NCI-H1417 (cell line): ENCODE measurements at regions not wholly inside any gene's neighbourhood (a gene's known extent, or its start where the extent isn't known, plus 50 kb on each side); places are given as distances from the start of the nearest gene placed in this dataset.
"Not testable (repeated sequence)": the region's sequence is repeated elsewhere in the genome, so short reads cannot be mapped to it uniquely, and the experiment has no call there.

Experiments
- DNase-seq, 3 experiments: peaks; one replicate each; lab custom pipeline; 2025; lab: John Stamatoyannopoulos, UW

DNA sequence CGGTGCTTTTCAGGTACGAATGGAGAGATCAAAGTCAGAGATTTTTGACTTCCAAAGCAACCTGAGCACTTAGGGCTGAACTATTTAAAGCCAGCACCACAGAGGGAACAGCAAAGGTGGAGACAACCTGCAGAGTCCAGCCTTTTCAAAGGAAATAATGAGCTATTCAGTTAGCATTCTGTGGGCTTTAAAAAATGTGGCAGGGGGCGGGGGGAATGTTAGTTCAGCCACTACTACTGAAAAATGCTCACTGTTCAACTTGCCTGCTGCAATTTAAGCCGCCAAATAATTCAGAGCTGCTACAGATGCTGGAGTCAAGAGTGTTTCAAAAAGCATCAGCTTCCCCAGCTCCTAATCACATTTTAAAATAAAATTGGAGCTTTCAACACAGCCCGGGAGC, 473.3 kb upstream of the PLXNA2 start:
- no peak for DNase-seq

DNA sequence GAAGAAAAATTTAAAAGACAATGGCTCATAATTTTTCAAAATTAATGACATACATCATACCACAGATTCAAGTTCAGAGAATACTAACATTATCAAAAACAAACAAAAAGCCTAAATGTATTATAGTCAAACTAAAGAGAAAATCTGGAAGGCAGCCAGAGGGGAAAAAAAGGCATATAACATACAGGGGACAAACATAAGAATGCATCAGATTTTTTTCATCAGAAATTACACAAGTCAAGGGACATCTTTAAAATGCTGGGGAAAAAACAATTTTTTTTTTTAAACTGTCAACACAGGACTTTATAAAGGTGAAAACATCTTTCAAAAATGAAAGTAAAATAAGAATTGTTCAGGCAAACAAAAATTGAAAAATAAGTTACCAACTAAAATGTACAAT, 478.4 kb upstream of the PLXNA2 start:
- no peak for DNase-seq

DNA sequence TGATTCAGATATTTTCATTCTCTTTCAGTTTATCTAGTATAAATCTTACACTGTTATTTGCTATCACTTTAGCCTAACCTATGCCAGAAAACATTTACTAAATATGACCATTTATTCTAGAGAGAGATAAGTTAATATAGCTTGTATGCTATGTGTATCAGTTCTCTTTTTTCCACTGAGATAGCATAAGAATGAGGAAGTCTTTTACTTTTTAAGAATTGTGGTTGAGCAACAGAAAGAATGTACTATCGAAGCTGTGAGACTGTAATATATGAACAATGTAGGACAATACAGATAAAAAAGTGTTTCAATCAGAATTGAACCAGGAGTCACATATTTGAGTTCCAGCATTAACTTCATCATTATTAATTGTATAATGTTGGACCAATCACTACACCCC, 479.9 kb upstream of the PLXNA2 start:
- DNase-seq, result no peak

DNA sequence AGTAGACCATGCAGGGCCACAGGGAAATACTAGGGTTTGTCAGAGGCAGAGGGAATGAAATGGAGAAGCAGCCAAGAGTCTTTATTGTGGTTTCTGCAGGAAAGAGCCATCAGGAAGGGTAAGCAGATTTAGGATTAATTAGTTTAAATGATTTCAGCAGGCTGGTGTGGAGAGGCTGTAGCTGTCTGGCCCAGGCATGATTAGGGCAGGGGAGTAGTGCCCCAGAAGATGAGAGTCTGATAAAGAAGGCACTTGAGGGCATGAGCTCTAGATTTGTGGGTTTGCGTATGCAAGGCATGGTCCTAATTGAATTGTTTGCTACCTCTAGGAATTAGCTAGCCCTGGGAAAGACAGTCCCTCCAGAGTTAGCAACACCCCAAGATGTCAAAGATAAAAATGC, 484.6 kb upstream of the PLXNA2 start:
- no peak for DNase-seq

DNA sequence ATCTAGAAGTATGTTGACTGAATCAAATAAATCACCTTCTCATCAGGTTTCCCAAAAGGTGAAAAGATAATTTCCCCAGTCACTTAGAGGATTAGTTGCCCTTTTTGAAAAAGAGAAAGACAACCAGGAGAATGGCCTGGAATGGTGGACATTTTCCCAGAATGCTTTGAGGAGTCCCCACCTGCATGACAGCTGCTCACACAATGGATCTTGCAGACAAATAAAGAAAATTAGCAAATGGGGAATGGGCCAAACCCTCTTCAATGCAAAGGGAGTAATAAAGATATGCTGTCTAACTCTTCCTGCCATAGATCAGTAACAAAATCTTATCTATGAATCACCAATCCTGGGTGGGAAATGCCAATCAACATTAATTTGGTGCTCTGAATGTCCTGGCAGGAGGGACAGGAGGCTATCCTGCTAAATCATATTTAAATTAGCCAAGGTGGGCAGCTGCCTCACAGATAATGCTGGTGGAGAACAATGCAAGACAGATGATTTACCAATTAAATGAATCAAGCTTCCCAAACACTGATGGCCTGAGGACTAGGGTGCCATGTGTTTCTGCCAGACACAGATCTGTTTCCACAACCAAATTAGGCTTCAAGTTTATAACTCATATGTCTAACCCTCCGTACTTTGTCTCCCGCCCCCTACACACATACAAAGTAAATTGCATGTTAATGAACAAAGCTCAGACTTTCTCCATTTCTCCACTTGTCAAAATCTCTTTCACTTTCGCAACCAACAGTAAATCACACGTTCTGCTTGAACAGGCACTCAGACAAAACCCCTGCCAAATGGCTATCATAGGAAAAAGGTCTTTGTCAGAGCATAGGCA, 488.0 kb upstream of the PLXNA2 start:
- peak; percentile 36 to 75 (median 46) for DNase-seq

DNA sequence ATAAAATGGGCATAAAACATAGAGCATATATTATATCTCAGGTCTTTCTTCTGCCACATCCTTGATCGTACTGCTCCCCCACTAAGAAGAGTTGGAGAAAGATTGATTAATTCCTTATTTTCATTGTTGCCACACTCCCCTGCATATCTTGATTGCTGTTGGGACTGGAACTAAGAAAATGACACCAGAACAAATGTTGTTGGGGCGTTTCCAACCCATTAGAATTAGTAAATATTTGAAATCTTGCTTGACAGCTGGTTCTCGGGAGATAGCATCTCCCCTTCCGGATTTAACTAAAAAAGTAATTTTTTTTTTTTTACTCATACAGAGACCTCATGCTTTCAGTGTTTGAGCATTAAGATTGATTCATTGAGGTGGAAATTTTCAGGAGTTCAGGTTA, 493.0 kb upstream of the PLXNA2 start:
- no peak for DNase-seq

DNA sequence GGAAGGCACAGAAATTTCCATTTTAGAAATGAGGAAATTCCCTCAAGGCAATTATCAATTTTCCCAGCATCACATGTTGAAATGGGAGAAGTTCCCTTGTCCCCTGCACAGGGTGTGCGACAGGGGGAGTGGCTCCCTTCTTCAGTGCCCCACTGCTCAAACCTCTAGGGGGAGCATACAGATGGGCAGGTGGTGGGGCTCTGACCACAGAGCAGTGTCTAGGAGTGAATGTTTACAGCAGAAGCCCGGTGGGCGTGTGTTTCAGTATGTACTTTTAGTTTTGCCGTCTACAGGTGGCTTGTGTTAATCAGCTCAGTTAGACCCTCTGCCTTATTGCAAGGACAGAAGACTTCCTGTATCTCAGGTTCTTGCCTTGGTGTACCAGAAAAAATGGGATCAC, 493.7 kb upstream of the PLXNA2 start:
- DNase-seq, result no peak

DNA sequence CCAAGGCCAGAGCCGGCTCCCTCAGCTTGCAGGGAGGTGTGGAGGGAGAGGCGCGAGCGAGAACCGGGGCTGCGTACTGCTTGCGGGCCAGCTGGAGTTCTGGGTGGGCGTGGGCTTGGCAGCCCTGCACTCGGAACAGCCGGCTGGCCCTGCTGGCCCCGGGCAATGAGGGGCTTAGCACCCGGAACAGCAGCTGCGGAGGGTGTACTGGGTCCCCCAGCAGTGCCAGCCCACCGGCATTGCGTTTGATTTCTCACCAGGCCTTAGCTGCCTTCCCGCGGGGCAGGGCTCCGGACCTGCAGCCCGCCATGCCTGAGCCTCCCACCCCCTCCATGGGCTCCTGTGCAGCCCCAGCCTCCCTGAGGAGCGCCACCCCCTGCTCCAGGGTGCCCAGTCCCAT, 495.5 kb upstream of the PLXNA2 start:
- DNase-seq, result not testable (repeated sequence)

DNA sequence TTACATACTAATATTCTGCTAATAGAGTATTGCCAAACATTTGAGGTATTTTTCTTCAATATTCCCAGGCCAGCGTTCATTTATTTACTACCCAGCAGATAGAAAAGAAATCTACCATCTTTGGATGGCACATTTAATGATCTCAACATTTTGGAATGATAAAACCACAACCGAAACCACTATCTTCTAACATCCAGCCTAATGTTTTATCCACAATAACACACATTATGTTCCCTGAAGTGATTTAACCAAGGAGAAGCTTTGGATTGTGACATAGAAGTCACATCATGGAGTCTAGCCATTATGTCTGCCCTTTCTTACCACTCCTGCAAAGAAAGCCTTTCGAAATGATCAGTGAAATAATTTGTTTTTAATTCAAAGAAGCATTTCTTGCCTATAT, 497.1 kb upstream of the PLXNA2 start:
- DNase-seq, result no peak

DNA sequence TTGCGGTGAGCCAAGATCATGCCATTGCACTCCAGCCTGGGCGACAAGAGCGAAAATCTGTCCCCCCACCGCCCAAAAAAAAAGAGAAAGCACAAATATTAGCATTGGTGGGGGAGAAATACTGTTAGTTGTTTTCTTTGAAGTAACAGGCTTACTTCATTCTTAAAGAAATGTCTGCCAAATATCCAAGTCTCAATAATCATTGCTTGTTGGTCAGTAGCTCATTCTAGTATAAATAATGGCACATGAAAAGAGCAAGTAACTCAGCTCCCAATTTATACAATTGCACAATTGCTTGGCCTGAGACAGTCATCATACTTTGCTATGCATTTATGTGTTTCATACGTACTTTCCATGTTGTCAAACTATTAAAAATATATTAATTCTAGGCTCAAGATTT, 499.2 kb upstream of the PLXNA2 start:
- no peak for DNase-seq

DNA sequence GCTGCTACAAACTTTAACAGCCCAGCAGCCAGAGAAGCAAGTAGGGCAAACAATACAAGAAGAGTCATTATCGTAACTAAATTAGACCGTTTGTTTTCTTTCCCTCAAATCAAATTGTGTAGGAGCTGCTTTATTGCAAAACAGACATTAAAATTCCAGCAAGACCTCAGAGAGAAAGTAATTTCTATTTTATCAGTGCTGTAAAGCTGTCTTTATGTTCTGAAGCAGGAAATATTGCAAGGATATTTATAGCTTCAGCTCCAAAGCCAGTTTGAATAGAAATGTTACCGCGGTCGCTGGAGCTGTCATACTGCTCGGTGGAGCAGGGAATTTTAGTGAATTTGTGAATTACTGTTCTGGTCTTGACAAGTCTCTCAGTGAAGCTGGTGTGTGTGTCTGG, 503.8 kb upstream of the PLXNA2 start:
- DNase-seq, result peak in 2 of 3 experiments; percentile 1 to 34

DNA sequence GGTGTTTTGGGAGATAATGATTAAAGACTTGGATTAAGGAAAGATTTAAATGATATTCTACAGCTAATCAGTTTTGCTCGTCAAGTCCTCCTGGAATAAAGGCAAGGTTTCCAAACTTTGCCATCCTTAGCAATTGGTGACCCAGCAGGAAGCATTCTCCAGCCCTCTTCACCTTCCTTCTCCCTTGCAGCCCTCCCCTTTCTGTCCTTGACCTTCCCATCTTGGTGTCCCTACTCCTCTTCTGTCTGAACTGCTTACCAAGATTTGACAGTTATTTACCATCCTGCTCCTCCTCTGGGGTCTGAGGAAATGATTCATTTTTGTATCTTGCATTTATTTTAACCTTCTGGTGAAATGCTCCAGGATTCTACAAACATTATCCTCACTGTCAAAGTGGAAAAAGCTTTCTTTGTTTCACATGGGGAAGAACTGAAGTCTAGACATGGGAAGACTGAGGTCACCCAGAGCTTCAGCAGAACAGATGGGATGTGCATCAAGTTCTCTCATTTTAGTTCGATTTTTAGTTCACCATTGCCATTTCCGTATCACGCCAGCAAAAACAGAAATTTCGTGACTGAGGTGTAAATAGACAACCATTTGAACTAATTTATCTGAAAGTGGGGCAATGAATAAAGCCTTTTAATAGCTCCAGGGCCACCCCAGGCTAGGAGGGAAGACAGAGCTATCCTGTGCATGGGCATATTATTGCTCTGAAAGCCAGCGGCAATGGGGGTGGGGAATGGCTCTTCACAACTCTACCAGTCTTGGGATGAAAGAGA, 504.4 kb upstream of the PLXNA2 start:
- DNase-seq, result no peak

DNA sequence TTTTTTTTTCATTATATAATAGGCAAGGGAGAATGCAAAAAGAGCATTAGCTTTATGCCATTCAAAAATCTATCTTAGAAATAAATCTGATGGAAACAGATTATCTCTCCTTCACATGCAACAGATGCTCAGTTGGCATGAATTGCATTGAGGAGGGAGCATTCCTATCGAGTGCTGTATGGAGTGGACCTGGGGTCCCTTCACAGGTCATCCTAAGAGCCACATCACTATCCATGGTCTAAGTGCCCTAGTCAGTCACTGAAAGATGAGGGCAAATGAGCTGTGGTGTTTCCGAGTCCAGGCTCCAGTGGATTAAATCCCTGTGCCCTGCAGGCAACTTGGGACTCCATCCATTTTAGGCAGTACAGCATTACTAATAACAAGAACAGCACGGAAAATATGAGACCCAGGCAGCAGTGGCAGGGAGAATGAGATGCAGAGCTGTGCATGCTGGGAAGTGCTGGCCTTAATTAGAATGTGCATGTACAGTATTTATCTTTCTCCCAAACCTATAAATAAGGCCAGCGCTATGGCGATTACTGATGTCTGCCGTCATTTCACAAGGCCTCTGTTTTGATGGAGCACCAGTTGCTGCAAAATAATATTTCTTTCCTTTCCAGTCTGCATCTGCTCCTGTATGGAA, 512.3 kb upstream of the PLXNA2 start:
- peak in 2 of 3 experiments; percentile 7 to 30 for DNase-seq

DNA sequence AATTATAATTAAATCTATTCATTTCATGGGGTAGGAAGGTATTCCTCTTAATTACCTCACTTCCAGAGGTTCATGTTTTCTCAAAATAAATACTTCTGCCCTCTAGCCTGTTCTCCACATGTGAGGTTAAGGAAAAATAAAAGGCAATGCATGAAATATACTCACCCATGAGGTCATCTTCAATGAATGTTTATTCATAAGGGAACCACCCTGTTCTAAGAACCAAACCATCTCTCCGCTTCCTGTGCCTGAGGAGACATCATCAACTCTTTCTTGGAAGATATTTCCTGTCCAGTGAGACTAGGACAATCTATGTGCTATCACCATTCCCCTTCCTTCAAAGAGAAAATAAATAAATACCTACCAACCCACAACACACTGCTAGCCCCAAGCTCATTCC, 513.7 kb upstream of the PLXNA2 start:
- no peak for DNase-seq

DNA sequence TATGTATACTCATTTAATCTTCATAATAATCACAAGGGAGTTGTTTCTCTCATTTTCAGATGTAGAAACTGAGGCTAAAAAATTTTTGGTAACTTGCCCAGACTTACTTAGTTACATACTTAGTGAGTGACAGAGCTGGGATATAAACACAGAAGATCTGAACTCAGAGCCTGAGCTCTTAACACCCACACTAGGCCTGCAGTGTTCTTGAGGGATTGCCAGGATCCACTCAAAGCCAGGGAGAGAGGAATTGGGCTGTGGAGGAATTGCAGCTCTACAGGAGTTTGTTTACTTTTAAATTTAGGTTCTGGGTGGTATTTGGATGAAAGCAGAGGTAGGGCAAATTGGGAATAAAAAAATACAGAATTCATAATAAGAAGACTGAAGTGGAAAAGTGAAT, 515.1 kb upstream of the PLXNA2 start:
- DNase-seq, result no peak

DNA sequence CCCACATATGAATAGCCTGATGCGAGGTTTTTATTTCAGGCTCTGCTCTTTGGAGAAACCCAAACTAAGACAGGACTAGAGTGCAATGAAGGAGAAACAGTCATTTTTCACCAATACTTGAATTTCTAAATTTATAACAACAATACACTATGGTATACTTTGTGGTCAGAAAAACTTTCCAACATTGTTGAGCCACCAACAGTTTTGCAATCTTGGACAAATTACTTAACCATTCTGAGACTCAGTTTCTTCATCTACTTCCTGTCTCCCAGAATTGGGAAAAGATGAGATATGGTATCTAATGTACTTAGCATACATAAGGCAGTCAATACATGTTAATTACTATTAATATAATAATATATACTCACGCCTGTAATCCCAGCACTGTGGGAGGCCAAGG, 519.8 kb upstream of the PLXNA2 start:
- no peak for DNase-seq

DNA sequence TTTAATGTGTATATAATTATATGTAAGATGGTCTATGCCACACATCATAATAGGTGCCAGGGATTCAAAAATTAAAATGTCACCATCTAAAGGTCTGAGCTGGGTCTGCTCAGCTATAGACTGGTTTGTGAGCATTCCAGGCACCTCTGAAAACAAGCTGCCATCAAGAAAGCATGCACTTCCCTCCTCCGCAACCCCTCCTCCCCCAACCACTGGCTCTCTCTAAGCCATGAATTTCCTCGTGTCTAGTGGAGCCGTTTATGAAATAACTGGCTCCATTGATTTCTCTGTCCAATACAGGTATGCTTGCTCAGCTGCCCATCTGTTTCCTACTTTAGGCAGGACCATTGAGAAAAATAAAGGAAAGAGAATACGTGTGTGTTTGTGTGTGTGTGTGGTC, 522.6 kb upstream of the PLXNA2 start:
- DNase-seq, result peak in 2 of 3 experiments; percentile 38 to 74

DNA sequence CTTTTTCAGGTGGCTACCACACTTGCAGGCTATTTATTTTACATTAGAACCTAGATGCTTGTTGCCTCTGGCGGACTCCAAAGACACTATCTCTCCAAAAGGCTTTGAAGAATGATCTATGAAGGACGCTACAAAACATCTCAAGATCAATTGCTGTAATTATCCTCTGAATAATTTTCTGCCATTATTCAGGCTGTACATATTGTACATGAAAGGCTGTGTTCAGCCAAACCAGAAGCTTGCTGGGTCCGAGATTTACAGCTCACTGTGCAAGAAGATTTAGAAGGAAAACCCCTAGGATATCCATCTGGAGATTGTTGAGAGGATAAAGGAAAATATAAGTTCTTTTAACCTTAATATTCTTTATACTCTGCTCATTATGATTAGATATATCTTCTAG, 523.6 kb upstream of the PLXNA2 start:
- peak in 2 of 3 experiments; percentile 35 to 77 for DNase-seq

DNA sequence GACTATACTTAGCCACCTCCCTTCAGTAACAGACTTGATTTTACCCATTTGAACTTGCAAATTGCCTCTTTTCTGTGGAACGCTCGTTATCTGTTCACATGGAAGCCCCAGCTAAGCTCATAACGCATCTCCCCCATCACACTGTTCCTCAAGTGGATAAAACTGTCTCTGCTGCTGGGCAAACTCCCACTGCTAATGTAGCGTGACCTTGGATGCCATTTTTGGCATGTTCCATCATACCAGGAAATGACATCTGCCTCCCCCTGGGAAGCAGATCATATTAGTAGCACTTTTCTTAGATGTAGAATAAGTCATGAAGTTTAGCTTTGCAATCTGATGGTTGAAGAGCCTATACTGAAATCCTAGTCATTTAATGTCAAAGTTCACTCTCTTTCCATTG, 528.7 kb upstream of the PLXNA2 start:
- peak in 2 of 3 experiments; percentile 34 to 71 for DNase-seq

DNA sequence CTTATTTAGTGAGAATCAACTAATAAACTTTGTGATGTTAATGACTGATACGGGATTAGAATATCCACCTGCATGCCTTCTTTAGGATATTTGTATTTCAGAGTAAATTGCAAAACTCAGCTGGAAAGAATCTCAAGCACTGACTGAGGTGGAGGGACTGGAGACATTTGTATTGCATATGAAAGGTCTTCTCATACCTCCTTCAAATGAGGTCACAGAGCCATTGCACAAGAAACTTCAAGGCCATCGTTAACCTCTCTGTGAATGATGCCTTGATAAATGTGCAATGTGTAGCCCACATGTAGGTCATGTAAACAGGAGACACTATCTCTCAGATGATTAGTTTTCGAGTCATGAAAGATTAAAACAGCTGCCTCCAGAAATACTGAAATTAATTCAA, 531.7 kb upstream of the PLXNA2 start:
- no peak for DNase-seq

DNA sequence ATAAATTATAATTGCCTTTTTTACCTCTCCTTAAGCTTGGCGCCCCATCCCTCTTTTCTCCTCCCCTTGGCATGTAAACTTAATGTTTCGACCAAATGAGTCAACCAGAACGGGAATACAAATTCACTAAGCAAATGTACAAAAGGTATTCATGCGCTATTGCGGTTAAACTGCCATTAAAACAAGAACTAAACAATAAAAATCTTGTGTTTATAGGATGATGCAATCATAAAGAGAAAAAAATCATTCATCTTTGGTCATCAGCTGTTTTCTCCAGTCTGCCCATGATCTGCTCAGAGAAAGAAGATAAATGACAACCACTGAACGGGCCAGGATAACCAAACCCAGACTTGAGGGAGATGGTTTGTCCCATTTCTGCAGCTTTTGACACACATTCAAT, 534.2 kb upstream of the PLXNA2 start:
- no peak for DNase-seq

DNA sequence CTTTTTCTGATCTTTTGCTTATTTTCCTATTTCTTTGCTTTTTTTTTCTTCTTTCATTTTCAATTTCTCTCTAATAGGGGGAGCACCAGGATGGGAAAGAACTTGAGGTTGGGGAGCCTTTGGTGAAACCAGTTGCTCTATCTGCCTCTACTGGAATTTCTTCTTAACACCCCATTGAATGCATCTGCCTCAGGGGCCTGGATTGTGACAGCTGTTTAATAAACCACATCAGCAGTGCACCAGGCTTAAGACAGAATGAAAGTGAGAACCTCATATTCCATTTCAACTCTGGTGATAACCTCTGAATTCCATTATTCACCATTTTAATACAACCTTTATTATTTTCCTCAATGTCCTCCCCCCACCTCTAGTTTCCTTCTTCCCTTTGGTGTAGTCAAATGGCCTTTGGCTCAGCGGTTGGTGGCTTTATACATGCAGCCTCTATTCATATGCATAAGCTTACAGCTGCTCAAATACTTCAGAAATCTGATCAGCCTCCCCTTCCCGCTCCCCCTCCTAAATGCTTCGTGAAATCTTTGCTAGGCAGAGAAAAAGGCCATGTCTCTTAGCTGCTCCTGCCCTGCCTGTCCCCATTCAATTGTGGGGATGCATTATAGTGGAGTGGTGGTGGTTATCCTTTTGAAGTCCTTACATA, 537.3 kb upstream of the PLXNA2 start:
- peak; percentile 65 to 90 (median 79) for DNase-seq
